ENCODE measurements at regions not wholly inside any gene's neighbourhood (a gene's known extent, or its start where the extent isn't known, plus 50 kb on each side); places are given as distances from the start of the nearest gene placed in this dataset.

- Histone ChIP-seq H3K36me3 (ENCODE audit: control insufficient read depth in 4 of 4, insufficient read depth in 4 of 4, low read length in 3 of 4) (no peaks in the 10 kb centered on the region), H3K27me3 (replicated peaks in 2 of 5; ENCODE audit: control insufficient read depth in 4 of 5, insufficient read depth in 5 of 5, low read length in 4 of 5) (no peaks in the 10 kb centered on the region), H3K4me1 (ENCODE audit: control extremely low read depth in 1 of 4, control insufficient read depth in 4 of 4, insufficient read depth in 4 of 4, low read length in 3 of 4) (no peaks in the 10 kb centered on the region), H3K27ac (ENCODE audit: insufficient read depth in 1 of 2, low read depth in 1 of 2, low read length in 2 of 2, poor library complexity in 1 of 2, severe bottlenecking in 2 of 2) (no peak overlapping the region), H3K9me3 (ENCODE audit: control extremely low read depth in 1 of 5, control insufficient read depth in 4 of 5, insufficient read depth in 2 of 5, low read depth in 1 of 5, low read length in 4 of 5) (no peaks in the 10 kb centered on the region), H3K4me3 (ENCODE audit: control insufficient read depth in 1 of 7, extremely low read depth in 1 of 7, insufficient read depth in 4 of 7, low read depth in 2 of 7, low read length in 6 of 7) (no peak overlapping the region)
- CTCF ChIA-PET: no interaction called here
- 100% methylated on average over 1 of the region's 1 CpG for WGBS (ENCODE audit: insufficient coverage)
- POLR2A ChIA-PET: no interaction called here
- no peak for DNase-seq
Observed at GRCh38 chr13:61712621-61713020, 297.0 kb upstream of the PCDH20 start.

- no peaks in the 10 kb centered on the region for H3K27me3 ChIP-seq (replicated peaks in 2 of 5; ENCODE audit: control insufficient read depth in 4 of 5, insufficient read depth in 5 of 5, low read length in 4 of 5)
- H3K36me3 ChIP-seq (ENCODE audit: control insufficient read depth in 4 of 4, insufficient read depth in 4 of 4, low read length in 3 of 4): no peaks in the 10 kb centered on the region
- CTCF ChIA-PET: no interaction called here
- POLR2A ChIA-PET: no interaction called here
- H3K4me1 ChIP-seq (ENCODE audit: control extremely low read depth in 1 of 4, control insufficient read depth in 4 of 4, insufficient read depth in 4 of 4, low read length in 3 of 4): no peaks in the 10 kb centered on the region
- no peak overlapping the region for H3K4me3 ChIP-seq (ENCODE audit: control insufficient read depth in 1 of 7, extremely low read depth in 1 of 7, insufficient read depth in 4 of 7, low read depth in 2 of 7, low read length in 6 of 7)
- no peaks in the 10 kb centered on the region for H3K9me3 ChIP-seq (ENCODE audit: control extremely low read depth in 1 of 5, control insufficient read depth in 4 of 5, insufficient read depth in 2 of 5, low read depth in 1 of 5, low read length in 4 of 5)
- no peak overlapping the region for H3K27ac ChIP-seq (ENCODE audit: insufficient read depth in 1 of 2, low read depth in 1 of 2, low read length in 2 of 2, poor library complexity in 1 of 2, severe bottlenecking in 2 of 2)
- 100% methylated on average over 1 of the region's 1 CpG for WGBS (ENCODE audit: insufficient coverage)
- DNase-seq: no peak
Observed at GRCh38 chr13:61709258-61709657, 293.6 kb upstream of the PCDH20 start.

- no peak for DNase-seq
- Histone ChIP-seq H3K4me3 (ENCODE audit: control insufficient read depth in 1 of 7, extremely low read depth in 1 of 7, insufficient read depth in 4 of 7, low read depth in 2 of 7, low read length in 6 of 7) (no peak overlapping the region), H3K27me3 (replicated peaks in 2 of 5; ENCODE audit: control insufficient read depth in 4 of 5, insufficient read depth in 5 of 5, low read length in 4 of 5) (no peaks in the 10 kb centered on the region), H3K36me3 (ENCODE audit: control insufficient read depth in 4 of 4, insufficient read depth in 4 of 4, low read length in 3 of 4) (no peaks in the 10 kb centered on the region), H3K4me1 (ENCODE audit: control extremely low read depth in 1 of 4, control insufficient read depth in 4 of 4, insufficient read depth in 4 of 4, low read length in 3 of 4) (no peaks in the 10 kb centered on the region), H3K9me3 (ENCODE audit: control extremely low read depth in 1 of 5, control insufficient read depth in 4 of 5, insufficient read depth in 2 of 5, low read depth in 1 of 5, low read length in 4 of 5) (no peaks in the 10 kb centered on the region), H3K27ac (ENCODE audit: insufficient read depth in 1 of 2, low read depth in 1 of 2, low read length in 2 of 2, poor library complexity in 1 of 2, severe bottlenecking in 2 of 2) (no peak overlapping the region)
- WGBS (ENCODE audit: insufficient coverage): 100% methylated on average over 1 of the region's 2 CpGs
- CTCF ChIA-PET: interaction anchor here (0.9 kb wide), 1 partner anchor 11 kb away, joined by 3 read pairs; no protein-coding TSS in a partner anchor
- POLR2A ChIA-PET: no interaction called here
Observed at GRCh38 chr13:61706899-61707298, 291.2 kb upstream of the PCDH20 start.

GRCh38 chr13:61700620-61701019, 285.0 kb upstream of the PCDH20 start:
- no peaks in the 10 kb centered on the region for H3K9me3 ChIP-seq (ENCODE audit: control extremely low read depth in 1 of 5, control insufficient read depth in 4 of 5, insufficient read depth in 2 of 5, low read depth in 1 of 5, low read length in 4 of 5)
- no peaks in the 10 kb centered on the region for H3K4me1 ChIP-seq (ENCODE audit: control extremely low read depth in 1 of 4, control insufficient read depth in 4 of 4, insufficient read depth in 4 of 4, low read length in 3 of 4)
- DNase-seq: no peak
- H3K27me3 ChIP-seq (replicated peaks in 2 of 5; ENCODE audit: control insufficient read depth in 4 of 5, insufficient read depth in 5 of 5, low read length in 4 of 5): no peaks in the 10 kb centered on the region
- H3K27ac ChIP-seq (ENCODE audit: insufficient read depth in 1 of 2, low read depth in 1 of 2, low read length in 2 of 2, poor library complexity in 1 of 2, severe bottlenecking in 2 of 2): no peak overlapping the region
- H3K4me3 ChIP-seq (ENCODE audit: control insufficient read depth in 1 of 7, extremely low read depth in 1 of 7, insufficient read depth in 4 of 7, low read depth in 2 of 7, low read length in 6 of 7): no peak overlapping the region
- ChIA-PET POLR2A (no interaction called here), CTCF (interaction anchor here (0.6 kb wide), 1 partner anchor 93 kb away, joined by 3 read pairs; no protein-coding TSS in a partner anchor)
- no CpG with 5 or more reads among the region's 2 CpGs for WGBS (ENCODE audit: insufficient coverage)
- no peaks in the 10 kb centered on the region for H3K36me3 ChIP-seq (ENCODE audit: control insufficient read depth in 4 of 4, insufficient read depth in 4 of 4, low read length in 3 of 4)

GRCh38 chr13:61700181-61700580, 284.5 kb upstream of the PCDH20 start:
- Histone ChIP-seq H3K4me1 (ENCODE audit: control extremely low read depth in 1 of 4, control insufficient read depth in 4 of 4, insufficient read depth in 4 of 4, low read length in 3 of 4) (no peaks in the 10 kb centered on the region), H3K27ac (ENCODE audit: insufficient read depth in 1 of 2, low read depth in 1 of 2, low read length in 2 of 2, poor library complexity in 1 of 2, severe bottlenecking in 2 of 2) (no peak overlapping the region), H3K36me3 (ENCODE audit: control insufficient read depth in 4 of 4, insufficient read depth in 4 of 4, low read length in 3 of 4) (no peaks in the 10 kb centered on the region), H3K9me3 (ENCODE audit: control extremely low read depth in 1 of 5, control insufficient read depth in 4 of 5, insufficient read depth in 2 of 5, low read depth in 1 of 5, low read length in 4 of 5) (no peaks in the 10 kb centered on the region), H3K27me3 (replicated peaks in 2 of 5; ENCODE audit: control insufficient read depth in 4 of 5, insufficient read depth in 5 of 5, low read length in 4 of 5) (no peaks in the 10 kb centered on the region), H3K4me3 (ENCODE audit: control insufficient read depth in 1 of 7, extremely low read depth in 1 of 7, insufficient read depth in 4 of 7, low read depth in 2 of 7, low read length in 6 of 7) (no peak overlapping the region)
- CTCF ChIA-PET: interaction anchor here (0.6 kb wide), 1 partner anchor 92 kb away, joined by 3 read pairs; no protein-coding TSS in a partner anchor
- WGBS (ENCODE audit: insufficient coverage): 95% methylated on average over 3 of the region's 4 CpGs
- POLR2A ChIA-PET: no interaction called here
- no peak for DNase-seq

- Histone ChIP-seq H3K4me3 (ENCODE audit: control insufficient read depth in 1 of 7, extremely low read depth in 1 of 7, insufficient read depth in 4 of 7, low read depth in 2 of 7, low read length in 6 of 7) (no peak overlapping the region), H3K36me3 (ENCODE audit: control insufficient read depth in 4 of 4, insufficient read depth in 4 of 4, low read length in 3 of 4) (no peaks in the 10 kb centered on the region), H3K9me3 (ENCODE audit: control extremely low read depth in 1 of 5, control insufficient read depth in 4 of 5, insufficient read depth in 2 of 5, low read depth in 1 of 5, low read length in 4 of 5) (no peaks in the 10 kb centered on the region), H3K4me1 (ENCODE audit: control extremely low read depth in 1 of 4, control insufficient read depth in 4 of 4, insufficient read depth in 4 of 4, low read length in 3 of 4) (no peaks in the 10 kb centered on the region), H3K27me3 (replicated peaks in 2 of 5; ENCODE audit: control insufficient read depth in 4 of 5, insufficient read depth in 5 of 5, low read length in 4 of 5) (no peaks in the 10 kb centered on the region), H3K27ac (ENCODE audit: insufficient read depth in 1 of 2, low read depth in 1 of 2, low read length in 2 of 2, poor library complexity in 1 of 2, severe bottlenecking in 2 of 2) (no peak overlapping the region)
- POLR2A ChIA-PET: no interaction called here
- WGBS (ENCODE audit: insufficient coverage): 81% methylated on average over 3 of the region's 5 CpGs
- no peak for DNase-seq
- CTCF ChIA-PET: no interaction called here
Observed at GRCh38 chr13:61696676-61697075, 281.0 kb upstream of the PCDH20 start.

GRCh38 chr13:61695147-61695546, 279.5 kb upstream of the PCDH20 start:
- 83% methylated on average over 1 of the region's 2 CpGs for WGBS (ENCODE audit: insufficient coverage)
- Histone ChIP-seq H3K27me3 (replicated peaks in 2 of 5; ENCODE audit: control insufficient read depth in 4 of 5, insufficient read depth in 5 of 5, low read length in 4 of 5) (no peaks in the 10 kb centered on the region), H3K4me3 (ENCODE audit: control insufficient read depth in 1 of 7, extremely low read depth in 1 of 7, insufficient read depth in 4 of 7, low read depth in 2 of 7, low read length in 6 of 7) (no peak overlapping the region), H3K4me1 (ENCODE audit: control extremely low read depth in 1 of 4, control insufficient read depth in 4 of 4, insufficient read depth in 4 of 4, low read length in 3 of 4) (no peaks in the 10 kb centered on the region), H3K27ac (ENCODE audit: insufficient read depth in 1 of 2, low read depth in 1 of 2, low read length in 2 of 2, poor library complexity in 1 of 2, severe bottlenecking in 2 of 2) (no peak overlapping the region), H3K36me3 (ENCODE audit: control insufficient read depth in 4 of 4, insufficient read depth in 4 of 4, low read length in 3 of 4) (no peaks in the 10 kb centered on the region), H3K9me3 (ENCODE audit: control extremely low read depth in 1 of 5, control insufficient read depth in 4 of 5, insufficient read depth in 2 of 5, low read depth in 1 of 5, low read length in 4 of 5) (no peaks in the 10 kb centered on the region)
- POLR2A ChIA-PET: no interaction called here
- DNase-seq: no peak
- CTCF ChIA-PET: no interaction called here
